ENCODE measurements at regions not wholly inside any gene's neighbourhood (a gene's known extent, or its start where the extent isn't known, plus 50 kb on each side); places are given as distances from the start of the nearest gene placed in this dataset.

DNA sequence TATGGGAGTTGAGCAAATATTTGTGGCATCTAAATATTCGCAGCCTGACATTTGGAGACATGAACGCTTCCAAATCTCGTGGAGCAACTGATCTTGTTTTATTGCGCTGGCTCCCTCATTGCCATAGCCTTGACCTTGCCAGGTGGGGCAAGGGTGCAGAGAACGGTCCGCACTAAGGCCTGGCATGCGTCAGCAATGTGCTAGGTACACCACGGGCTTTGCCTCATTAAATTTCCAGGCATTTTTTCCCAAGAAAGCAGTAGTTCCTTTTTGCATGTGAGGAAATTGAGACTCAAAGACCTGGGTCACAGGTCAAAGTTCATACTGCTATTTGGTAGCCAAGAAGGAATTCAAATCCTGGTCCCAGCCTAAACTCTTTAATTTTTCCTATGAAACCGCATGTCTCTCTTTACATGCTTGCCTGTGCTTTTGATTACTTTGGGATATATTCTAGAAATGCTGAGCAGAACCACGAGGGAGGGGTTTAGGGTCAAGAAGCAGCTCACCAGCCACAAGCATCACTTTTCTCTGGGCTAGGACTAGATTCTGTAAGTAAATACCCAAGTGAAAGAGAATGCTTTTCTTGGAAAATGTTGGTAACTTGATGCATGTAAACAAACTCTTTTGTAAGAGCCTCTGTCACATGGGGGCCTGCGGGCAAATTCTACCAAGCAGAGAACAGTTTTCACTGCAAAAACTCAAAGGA is 891.6 kb downstream of the VRK1 start:
- TF ChIP-seq POLR2AphosphoS5 (IDR thresholded peaks at IDR 0.05; ENCODE audit: low read depth, low read length): no peak
- H3K4me2 ChIP-seq: no peak overlapping the region
- ChIA-PET POLR2A (no interaction called here), CTCF (no interaction called here)
- H3K27ac ChIP-seq (ENCODE audit: low read depth in 2 of 2, low read length in 1 of 2): no peak overlapping the region
- H3K27me3 ChIP-seq (ENCODE audit: insufficient read depth): no peaks in the 10 kb centered on the region
- no peak overlapping the region for H3K9ac ChIP-seq
- 5% methylated on average over 11 of the region's 11 CpGs for WGBS (ENCODE audit: low lambda C conversion rate)
- H3K4me3 ChIP-seq (ENCODE audit: low read depth in 2 of 2, low read length in 1 of 2): no peak overlapping the region
- H3F3A ChIP-seq (replicated peaks; ENCODE audit: insufficient read depth): no peaks in the 10 kb centered on the region
- no peaks in the 10 kb centered on the region for H3K9me3 ChIP-seq
- no peak for DNase-seq
- H3K9me2 ChIP-seq: no peaks in the 10 kb centered on the region
- H3K79me2 ChIP-seq (ENCODE audit: insufficient read depth): no peaks in the 10 kb centered on the region
- no peaks in the 10 kb centered on the region for H3K36me3 ChIP-seq (replicated peaks in 1 of 2; ENCODE audit: control insufficient read depth in 1 of 2, insufficient read depth in 2 of 2, low read length in 1 of 2)
- no peaks in the 10 kb centered on the region for H4K20me1 ChIP-seq (ENCODE audit: insufficient read depth)
- no peaks in the 10 kb centered on the region for H3K4me1 ChIP-seq (ENCODE audit: control insufficient read depth in 1 of 2, insufficient read depth in 2 of 2, low read depth in 1 of 2, low read length in 1 of 2)
- H2AFZ ChIP-seq (ENCODE audit: low read depth): no peak overlapping the region

DNA sequence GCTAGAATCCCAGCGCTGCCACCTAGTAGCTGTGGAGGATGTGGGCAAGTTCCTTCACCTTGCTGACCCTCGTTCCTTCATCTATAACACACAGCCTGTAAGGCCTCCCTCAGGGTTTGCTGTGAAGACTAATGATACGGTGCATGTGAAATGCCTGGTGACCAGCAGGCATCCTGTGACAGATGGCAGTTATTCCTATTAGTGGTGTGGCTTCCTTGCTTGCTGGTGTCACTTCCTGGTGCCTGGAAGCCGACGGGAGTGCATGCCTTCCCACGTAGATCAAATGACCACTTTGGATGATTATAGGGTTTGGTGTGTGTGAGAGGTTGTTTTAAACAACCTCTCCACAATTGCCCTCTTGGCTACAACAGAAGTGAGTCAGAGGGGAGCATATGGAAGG is 894.9 kb downstream of the VRK1 start:
- 0% methylated on average over 5 of the region's 6 CpGs for WGBS (ENCODE audit: low lambda C conversion rate)
- ChIA-PET CTCF (no interaction called here), POLR2A (no interaction called here)
- H4K20me1 ChIP-seq (ENCODE audit: insufficient read depth): no peaks in the 10 kb centered on the region
- no peaks in the 10 kb centered on the region for H3K79me2 ChIP-seq (ENCODE audit: insufficient read depth)
- H3F3A ChIP-seq (replicated peaks; ENCODE audit: insufficient read depth): no peaks in the 10 kb centered on the region
- no peak for TF ChIP-seq RFX5 (IDR thresholded peaks at IDR 0.05; ENCODE audit: low read length)
- TF ChIP-seq RAD21 (IDR thresholded peaks at IDR 0.05; ENCODE audit: low read length): no peak
- no peak for TF ChIP-seq EZH2phosphoT487 (IDR thresholded peaks at IDR 0.05; ENCODE audit: borderline replicate concordance, low read depth)
- TF ChIP-seq RCOR1 (IDR thresholded peaks at IDR 0.05; ENCODE audit: low read length): no peak
- no peak for TF ChIP-seq MXI1 (IDR thresholded peaks at IDR 0.05; ENCODE audit: low read depth, low read length)
- TF ChIP-seq NFIC (IDR thresholded peaks at IDR 0.05; ENCODE audit: borderline replicate concordance): no peak
- TF ChIP-seq CTCF (IDR thresholded peaks at IDR 0.05): no peak
- TF ChIP-seq GATA2 (CRISPR knock-in tag; IDR thresholded peaks at IDR 0.05): no peak
- no peak for TF ChIP-seq TCF12 (IDR thresholded peaks at IDR 0.05)
- no peak for TF ChIP-seq JUND (IDR thresholded peaks at IDR 0.05)
- TF ChIP-seq YY1 (IDR thresholded peaks at IDR 0.05; ENCODE audit: low read depth): no peak
- TF ChIP-seq CHD2 (IDR thresholded peaks at IDR 0.05; ENCODE audit: low read length, partially characterized antibody): no peak
- no peak for TF ChIP-seq FOXJ3 (CRISPR knock-in tag; IDR thresholded peaks at IDR 0.05)
- TF ChIP-seq RXRA (IDR thresholded peaks at IDR 0.05; ENCODE audit: borderline replicate concordance, low read depth): no peak
- no peak for TF ChIP-seq ZBTB33 (IDR thresholded peaks at IDR 0.05; ENCODE audit: borderline replicate concordance, low read depth)
- TF ChIP-seq USF2 (IDR thresholded peaks at IDR 0.05; ENCODE audit: borderline replicate concordance, low read depth, low read length): no peak
- TF ChIP-seq NRF1 (IDR thresholded peaks at IDR 0.05; ENCODE audit: low read depth, low read length): no peak
- no peak for TF ChIP-seq PBX3 (IDR thresholded peaks at IDR 0.05)
- TF ChIP-seq TAF1 (IDR thresholded peaks at IDR 0.05; ENCODE audit: borderline replicate concordance, low read depth, low read length): no peak
- no peak for TF ChIP-seq TEAD4 (IDR thresholded peaks at IDR 0.05; ENCODE audit: borderline replicate concordance, insufficient read depth)
- no peak overlapping the region for H3K27ac ChIP-seq (ENCODE audit: low read depth in 2 of 2, low read length in 1 of 2)
- no peaks in the 10 kb centered on the region for H3K36me3 ChIP-seq (replicated peaks in 1 of 2; ENCODE audit: control insufficient read depth in 1 of 2, insufficient read depth in 2 of 2, low read length in 1 of 2)
- H2AFZ ChIP-seq (ENCODE audit: low read depth): no peak overlapping the region
- H3K9me3 ChIP-seq: no peaks in the 10 kb centered on the region
- no peak overlapping the region for H3K4me3 ChIP-seq (ENCODE audit: low read depth in 2 of 2, low read length in 1 of 2)
- H3K9me2 ChIP-seq: no peaks in the 10 kb centered on the region
- DNase-seq: no peak
- no peaks in the 10 kb centered on the region for H3K27me3 ChIP-seq (ENCODE audit: insufficient read depth)
- H3K4me1 ChIP-seq (ENCODE audit: control insufficient read depth in 1 of 2, insufficient read depth in 2 of 2, low read depth in 1 of 2, low read length in 1 of 2): no peaks in the 10 kb centered on the region
- no peak overlapping the region for H3K9ac ChIP-seq
- H3K4me2 ChIP-seq: no peak overlapping the region

All from SK-N-SH (cell line).